HepG2 (cell line): ENCODE measurements at regions not wholly inside any gene's neighbourhood (a gene's known extent, or its start where the extent isn't known, plus 50 kb on each side); places are given as distances from the start of the nearest gene placed in this dataset.

Experiments used
- ATAC-seq: fragments of 200-7000 bp; cut with Tn5 transposase; 3 replicates; pipeline ENCODE4 v1.9.1; 2020; ENCODE audit warnings: mild to moderate bottlenecking, moderate library complexity
- BruUV-seq: library from RNA; stranded (reverse); fragments of 400-500 nt; replicated peaks from 2 replicates; lab custom pipeline; 2021; lab: Mats Ljungman, UMichigan
- CTCF ChIA-PET: fragments of 300-600 bp; formaldehyde crosslinking; extraction: SDS; loops from one replicate; lab custom pipeline; 2021; ENCODE audit warnings: low total read pairs, inconsistent platforms, low intra/inter-chr PET ratio; lab: Yijun Ruan, JAX
- POLR2A ChIA-PET: fragments of 350-600 bp; sonication (Branson Sonifier 250); formaldehyde crosslinking; loops from one replicate; lab custom pipeline; 2020; ENCODE audit warnings: antibody characterized with exemption, inconsistent platforms; lab: Yijun Ruan, JAX
- DNase-seq: peaks from one replicate; pipeline ENCODE4 v3.0.0-alpha.2; 2015; ENCODE audit warnings: low spot score
- FAIRE-seq: peaks from 3 replicates; lab custom pipeline; 2011; peaks lifted over from hg19 to GRCh38; lab: Jason Lieb, UNC
- H2AFZ ChIP-seq: one replicate; pipeline ENCODE4 v1.6.1; 2011; ENCODE audit warnings: low read length, inconsistent platforms
- H3K27ac ChIP-seq: fragments of 300-600 bp; 3 replicates; pipeline ENCODE4 v1.8.0; 2011; ENCODE audit warnings: mixed run types, mild to moderate bottlenecking, mixed read lengths, low read length, inconsistent platforms; ENCODE audit not compliant: insufficient read depth; ENCODE audit errors: extremely low read length
- H3K27me3 ChIP-seq, 2 experiments: fragments of 200-600 bp in 1 of 2; 2 replicates in 1 of 2; 3 replicates in 1 of 2; pipeline versions ENCODE4 v1.6.0 to v1.8.0; 2011; ENCODE audit warnings: low read length in 2 of 2, mild to moderate bottlenecking in 2 of 2, moderate library complexity in 2 of 2, inconsistent platforms in 1 of 2; ENCODE audit not compliant: insufficient read depth in 2 of 2, control insufficient read depth in 1 of 2
- H3K36me3 ChIP-seq, 2 experiments: fragments of 200-600 bp in 1 of 2; replicated peaks in 1 of 2; 2 replicates in 1 of 2; 3 replicates in 1 of 2; pipeline versions ENCODE4 v1.5.1 to v1.8.0; 2011; ENCODE audit warnings: low read length in 2 of 2, inconsistent platforms in 1 of 2; ENCODE audit not compliant: insufficient read depth in 2 of 2, control insufficient read depth in 1 of 2
- H3K4me1 ChIP-seq: 2 replicates; pipeline ENCODE4 v1.5.1; 2012; ENCODE audit warnings: low read length, inconsistent platforms; ENCODE audit not compliant: insufficient read depth
- H3K4me2 ChIP-seq: 2 replicates; pipeline ENCODE4 v1.6.0; 2011; ENCODE audit warnings: low read depth, low read length, inconsistent platforms
- H3K4me3 ChIP-seq, 3 experiments: fragments of 200-600 bp in 1 of 3; sonication (generic), shearing (Covaris generic) in 1 of 3; replicated peaks in 1 of 3; 2 replicates each; pipeline ENCODE4 v1.5.1; 2011 to 2016; ENCODE audit warnings: low read length in 3 of 3, inconsistent platforms in 2 of 3, low read depth in 2 of 3, mild to moderate bottlenecking in 2 of 3, control low read depth in 1 of 3, mixed read lengths in 1 of 3; ENCODE audit not compliant: insufficient read depth in 1 of 3
- H3K79me2 ChIP-seq: one replicate; pipeline ENCODE4 v1.6.1; 2011; ENCODE audit warnings: low read length, inconsistent platforms; ENCODE audit not compliant: insufficient read depth
- H3K9ac ChIP-seq: 2 replicates; pipeline ENCODE4 v1.6.0; 2011; ENCODE audit warnings: mild to moderate bottlenecking, low read depth, low read length, inconsistent platforms; ENCODE audit not compliant: insufficient read depth
- H3K9me3 ChIP-seq: 2 replicates; pipeline ENCODE4 v1.5.1; 2012; ENCODE audit warnings: mild to moderate bottlenecking, low read length
- H4K20me1 ChIP-seq: 2 replicates; pipeline ENCODE4 v1.6.0; 2011; ENCODE audit warnings: inconsistent platforms, mild to moderate bottlenecking, low read length, moderate library complexity; ENCODE audit not compliant: insufficient read depth
- BRD4 ChIP-seq: sonication (generic); formaldehyde crosslinking; IDR thresholded peaks from 2 replicates; pipeline ENCODE4 v1.4.0; 2020; ENCODE audit warnings: missing genetic modification reagents
- GZF1 ChIP-seq: sonication (generic); formaldehyde crosslinking; IDR thresholded peaks from 2 replicates; pipeline ENCODE4 v1.5.1; 2020; ENCODE audit warnings: mild to moderate bottlenecking, missing genetic modification reagents
- MAFK ChIP-seq, 2 experiments: IDR thresholded peaks in 1 of 2; conservative IDR thresholded peaks in 1 of 2; 2 replicates each; pipeline ENCODE4 v1.6.1; 2011; ENCODE audit warnings: improper control_type of control experiment in 2 of 2, low read length in 2 of 2
- RBFOX2 ChIP-seq: fragments of 200-400 bp; formaldehyde crosslinking; IDR thresholded peaks from 2 replicates; pipeline ENCODE4 v1.6.1; 2017; ENCODE audit warnings: low read depth, mild to moderate bottlenecking, low read length
- REPIN1 ChIP-seq: sonication (generic); formaldehyde crosslinking; IDR thresholded peaks from 2 replicates; pipeline ENCODE4 v1.8.0; 2022; ENCODE audit warnings: missing genetic modification reagents, low read depth, mild to moderate bottlenecking, borderline replicate concordance
- RXRA ChIP-seq: sonication (generic); formaldehyde crosslinking; IDR thresholded peaks from 2 replicates; pipeline ENCODE4 v1.5.1; 2020; ENCODE audit warnings: missing genetic modification reagents
- SMAD3 ChIP-seq: sonication (generic); formaldehyde crosslinking; IDR thresholded peaks from 2 replicates; pipeline ENCODE4 v1.4.0; 2020; ENCODE audit warnings: missing genetic modification reagents
- TBX3 ChIP-seq: fragments of 450-650 bp; IDR thresholded peaks from 2 replicates; pipeline ENCODE4 v1.6.1; 2017; ENCODE audit warnings: antibody characterized with exemption, mild to moderate bottlenecking, inconsistent platforms, borderline replicate concordance
- ZFP1 ChIP-seq: IDR thresholded peaks from 2 replicates; pipeline ENCODE4 v1.6.1; 2016
- ZNF33A ChIP-seq: sonication (generic); formaldehyde crosslinking; IDR thresholded peaks from 2 replicates; pipeline ENCODE4 v1.5.1; 2020; ENCODE audit warnings: missing genetic modification reagents, mild to moderate bottlenecking, moderate library complexity, borderline replicate concordance
- ZNF430 ChIP-seq: sonication (generic); formaldehyde crosslinking; IDR thresholded peaks from 2 replicates; pipeline ENCODE4 v1.9.0; 2021; ENCODE audit warnings: mild to moderate bottlenecking, missing genetic modification reagents
- ZNF749 ChIP-seq: sonication (generic); formaldehyde crosslinking; IDR thresholded peaks from 2 replicates; pipeline ENCODE4 v1.8.0; 2022; ENCODE audit warnings: mild to moderate bottlenecking, missing genetic modification reagents, moderate library complexity, borderline replicate concordance
- ZNF850 ChIP-seq: sonication (generic); formaldehyde crosslinking; conservative IDR thresholded peaks from 2 replicates; pipeline ENCODE4 v1.9.0; 2021; ENCODE audit warnings: mild to moderate bottlenecking, missing genetic modification reagents
- WGBS: methylation state at CpG from one replicate; pipeline ENCODE4 v1.1.6; 2017; ENCODE audit warnings: low lambda C conversion rate; 5-methylcytosine and 5-hydroxymethylcytosine counted together
- in situ Hi-C: cut with HindIII; loops from 2 replicates; pipeline ENCODE4 v1.10.0; 2017; ENCODE audit warnings: low pct_unique_long_range_greater_than_20kb; ENCODE audit not compliant: extremely low pct_ligation_motif_present
- intact Hi-C: fragments of 100-400 bp; cut with micrococcal nuclease; formaldehyde crosslinking; loops from one replicate; pipeline ENCODE4 v1.10.0; 2022; ENCODE audit not compliant: unreplicated experiment
- TF ChIP-seq, protein P1 (sequence below): sonication (generic); formaldehyde crosslinking; IDR thresholded peaks from 2 replicates; pipeline ENCODE4 v1.8.0; 2022; ENCODE audit warnings: missing genetic modification reagents, mild to moderate bottlenecking, moderate library complexity, borderline replicate concordance
- TF ChIP-seq, protein P2 (sequence below): sonication (generic); formaldehyde crosslinking; IDR thresholded peaks from 2 replicates; pipeline ENCODE4 v1.4.0; 2020; ENCODE audit warnings: mild to moderate bottlenecking, missing genetic modification reagents
- TF ChIP-seq, protein P3 (sequence below): sonication (generic); formaldehyde crosslinking; IDR thresholded peaks from 2 replicates; pipeline ENCODE4 v1.9.0; 2021; ENCODE audit warnings: missing genetic modification reagents, borderline replicate concordance
- TF ChIP-seq, protein P4 (sequence below): sonication (generic); formaldehyde crosslinking; IDR thresholded peaks from 2 replicates; pipeline ENCODE4 v1.4.0; 2020; ENCODE audit warnings: mild to moderate bottlenecking, missing genetic modification reagents

DNA sequence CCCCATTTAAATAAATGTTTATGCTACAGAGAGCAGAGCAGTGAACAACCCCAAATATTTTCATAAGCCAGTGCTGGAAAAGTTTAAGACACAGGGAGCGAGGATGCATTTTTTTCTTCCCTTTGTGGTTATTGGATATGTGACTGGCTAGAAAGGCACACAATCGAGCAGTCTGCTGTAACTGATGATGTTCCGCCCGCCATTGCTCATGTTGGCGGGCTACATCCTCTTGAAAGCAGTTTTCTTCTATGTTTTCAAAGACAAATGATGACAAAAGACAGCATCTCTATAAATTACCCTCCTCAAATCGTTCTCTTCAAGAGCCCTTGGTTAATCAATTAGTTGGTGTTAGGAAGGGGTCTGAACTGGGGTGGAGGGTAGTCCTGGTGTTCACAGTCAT lies 269.8 kb downstream of the SKAP2 start:
- no peak overlapping the region for H3K4me2 ChIP-seq
- ChIA-PET POLR2A (no interaction called here), CTCF (no interaction called here)
- no TSS peak for BruUV-seq
- H3K9ac ChIP-seq = no peak overlapping the region
- no peaks in the 10 kb centered on the region for H3K36me3 ChIP-seq
- intact Hi-C loops (no loop called here), in situ Hi-C loops (no loop called here)
- FAIRE-seq (no peak), DNase-seq (no peak), ATAC-seq (no peak)
- no peaks in the 10 kb centered on the region for H4K20me1 ChIP-seq
- no peak overlapping the region for H3K4me3 ChIP-seq
- WGBS = 23% methylated on average over 6 of the region's 6 CpGs
- H2AFZ ChIP-seq = no peak overlapping the region
- H3K27ac ChIP-seq = no peak overlapping the region
- no peaks in the 10 kb centered on the region for H3K79me2 ChIP-seq
- H3K4me1 ChIP-seq = no peaks in the 10 kb centered on the region
- no peaks in the 10 kb centered on the region for H3K9me3 ChIP-seq
- peaks cover 0 to 4% of the 10 kb centered on the region in 2 experiments; a peak in 2 of 5 replicates for H3K27me3 ChIP-seq
- TF ChIP-seq ZNF33A (CRISPR knock-in tag) = no peak
- TF ChIP-seq REPIN1 = no peak
- TF ChIP-seq, protein P1, sequence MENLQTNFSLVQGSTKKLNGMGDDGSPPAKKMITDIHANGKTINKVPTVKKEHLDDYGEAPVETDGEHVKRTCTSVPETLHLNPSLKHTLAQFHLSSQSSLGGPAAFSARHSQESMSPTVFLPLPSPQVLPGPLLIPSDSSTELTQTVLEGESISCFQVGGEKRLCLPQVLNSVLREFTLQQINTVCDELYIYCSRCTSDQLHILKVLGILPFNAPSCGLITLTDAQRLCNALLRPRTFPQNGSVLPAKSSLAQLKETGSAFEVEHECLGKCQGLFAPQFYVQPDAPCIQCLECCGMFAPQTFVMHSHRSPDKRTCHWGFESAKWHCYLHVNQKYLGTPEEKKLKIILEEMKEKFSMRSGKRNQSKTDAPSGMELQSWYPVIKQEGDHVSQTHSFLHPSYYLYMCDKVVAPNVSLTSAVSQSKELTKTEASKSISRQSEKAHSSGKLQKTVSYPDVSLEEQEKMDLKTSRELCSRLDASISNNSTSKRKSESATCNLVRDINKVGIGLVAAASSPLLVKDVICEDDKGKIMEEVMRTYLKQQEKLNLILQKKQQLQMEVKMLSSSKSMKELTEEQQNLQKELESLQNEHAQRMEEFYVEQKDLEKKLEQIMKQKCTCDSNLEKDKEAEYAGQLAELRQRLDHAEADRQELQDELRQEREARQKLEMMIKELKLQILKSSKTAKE = no peak
- TF ChIP-seq RBFOX2 = no peak
- TF ChIP-seq, protein P2, sequence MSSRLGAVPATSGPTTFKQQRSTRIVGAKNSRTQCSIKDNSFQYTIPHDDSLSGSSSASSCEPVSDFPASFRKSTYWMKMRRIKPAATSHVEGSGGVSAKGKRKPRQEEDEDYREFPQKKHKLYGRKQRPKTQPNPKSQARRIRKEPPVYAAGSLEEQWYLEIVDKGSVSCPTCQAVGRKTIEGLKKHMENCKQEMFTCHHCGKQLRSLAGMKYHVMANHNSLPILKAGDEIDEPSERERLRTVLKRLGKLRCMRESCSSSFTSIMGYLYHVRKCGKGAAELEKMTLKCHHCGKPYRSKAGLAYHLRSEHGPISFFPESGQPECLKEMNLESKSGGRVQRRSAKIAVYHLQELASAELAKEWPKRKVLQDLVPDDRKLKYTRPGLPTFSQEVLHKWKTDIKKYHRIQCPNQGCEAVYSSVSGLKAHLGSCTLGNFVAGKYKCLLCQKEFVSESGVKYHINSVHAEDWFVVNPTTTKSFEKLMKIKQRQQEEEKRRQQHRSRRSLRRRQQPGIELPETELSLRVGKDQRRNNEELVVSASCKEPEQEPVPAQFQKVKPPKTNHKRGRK = no peak
- TF ChIP-seq ZNF749 = no peak
- TF ChIP-seq ZFP1 (CRISPR knock-in tag) = no peak
- TF ChIP-seq ZNF430 (CRISPR knock-in tag) = no peak
- no peak for TF ChIP-seq BRD4 (CRISPR knock-in tag)
- no peak for TF ChIP-seq SMAD3 (CRISPR knock-in tag)
- no peak for TF ChIP-seq GZF1
- no peak for TF ChIP-seq ZNF850
- no peak for TF ChIP-seq TBX3
- TF ChIP-seq, protein P3, sequence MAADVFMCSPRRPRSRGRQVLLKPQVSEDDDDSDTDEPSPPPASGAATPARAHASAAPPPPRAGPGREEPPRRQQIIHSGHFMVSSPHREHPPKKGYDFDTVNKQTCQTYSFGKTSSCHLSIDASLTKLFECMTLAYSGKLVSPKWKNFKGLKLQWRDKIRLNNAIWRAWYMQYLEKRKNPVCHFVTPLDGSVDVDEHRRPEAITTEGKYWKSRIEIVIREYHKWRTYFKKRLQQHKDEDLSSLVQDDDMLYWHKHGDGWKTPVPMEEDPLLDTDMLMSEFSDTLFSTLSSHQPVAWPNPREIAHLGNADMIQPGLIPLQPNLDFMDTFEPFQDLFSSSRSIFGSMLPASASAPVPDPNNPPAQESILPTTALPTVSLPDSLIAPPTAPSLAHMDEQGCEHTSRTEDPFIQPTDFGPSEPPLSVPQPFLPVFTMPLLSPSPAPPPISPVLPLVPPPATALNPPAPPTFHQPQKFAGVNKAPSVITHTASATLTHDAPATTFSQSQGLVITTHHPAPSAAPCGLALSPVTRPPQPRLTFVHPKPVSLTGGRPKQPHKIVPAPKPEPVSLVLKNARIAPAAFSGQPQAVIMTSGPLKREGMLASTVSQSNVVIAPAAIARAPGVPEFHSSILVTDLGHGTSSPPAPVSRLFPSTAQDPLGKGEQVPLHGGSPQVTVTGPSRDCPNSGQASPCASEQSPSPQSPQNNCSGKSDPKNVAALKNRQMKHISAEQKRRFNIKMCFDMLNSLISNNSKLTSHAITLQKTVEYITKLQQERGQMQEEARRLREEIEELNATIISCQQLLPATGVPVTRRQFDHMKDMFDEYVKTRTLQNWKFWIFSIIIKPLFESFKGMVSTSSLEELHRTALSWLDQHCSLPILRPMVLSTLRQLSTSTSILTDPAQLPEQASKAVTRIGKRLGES (CRISPR knock-in tag) = no peak
- TF ChIP-seq, protein P4, sequence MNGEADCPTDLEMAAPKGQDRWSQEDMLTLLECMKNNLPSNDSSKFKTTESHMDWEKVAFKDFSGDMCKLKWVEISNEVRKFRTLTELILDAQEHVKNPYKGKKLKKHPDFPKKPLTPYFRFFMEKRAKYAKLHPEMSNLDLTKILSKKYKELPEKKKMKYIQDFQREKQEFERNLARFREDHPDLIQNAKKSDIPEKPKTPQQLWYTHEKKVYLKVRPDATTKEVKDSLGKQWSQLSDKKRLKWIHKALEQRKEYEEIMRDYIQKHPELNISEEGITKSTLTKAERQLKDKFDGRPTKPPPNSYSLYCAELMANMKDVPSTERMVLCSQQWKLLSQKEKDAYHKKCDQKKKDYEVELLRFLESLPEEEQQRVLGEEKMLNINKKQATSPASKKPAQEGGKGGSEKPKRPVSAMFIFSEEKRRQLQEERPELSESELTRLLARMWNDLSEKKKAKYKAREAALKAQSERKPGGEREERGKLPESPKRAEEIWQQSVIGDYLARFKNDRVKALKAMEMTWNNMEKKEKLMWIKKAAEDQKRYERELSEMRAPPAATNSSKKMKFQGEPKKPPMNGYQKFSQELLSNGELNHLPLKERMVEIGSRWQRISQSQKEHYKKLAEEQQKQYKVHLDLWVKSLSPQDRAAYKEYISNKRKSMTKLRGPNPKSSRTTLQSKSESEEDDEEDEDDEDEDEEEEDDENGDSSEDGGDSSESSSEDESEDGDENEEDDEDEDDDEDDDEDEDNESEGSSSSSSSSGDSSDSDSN (CRISPR knock-in tag) = no peak
- no peak for TF ChIP-seq MAFK (conservative IDR thresholded peaks at IDR 0.05 in 1 of 2, IDR thresholded peaks at IDR 0.05 in 1 of 2; ENCODE audit: low read length in 2 of 2)
- no peak for TF ChIP-seq RXRA (CRISPR knock-in tag)
